Vagina (tissue), 2 donors: ENCODE measurements at regions not wholly inside any gene's neighbourhood (a gene's known extent, or its start where the extent isn't known, plus 50 kb on each side); places are given as distances from the start of the nearest gene placed in this dataset.
"Not testable (repeated sequence)": the region's sequence is repeated elsewhere in the genome, so short reads cannot be mapped to it uniquely, and the experiment has no call there.

Experiments
- POLR2A ChIP-seq, 2 donors: fragments of 450-650 bp; IDR thresholded peaks; one replicate each; pipeline ENCODE4 v1.6.1; 2017; ENCODE audit warnings: antibody characterized with exemption in 2 of 2, mild to moderate bottlenecking in 2 of 2, moderate library complexity in 2 of 2
- TF ChIP-seq, protein P1 (sequence below), 3 experiments: fragments of 450-650 bp in 2 of 3; fragments of 200-600 bp in 1 of 3; sonication (generic) in 1 of 3; IDR thresholded peaks; one replicate each; pipeline ENCODE4 v1.5.1; 2017 to 2019; ENCODE audit warnings: antibody characterized with exemption in 3 of 3, mild to moderate bottlenecking in 2 of 3, moderate library complexity in 2 of 3

GRCh38 chr9:41679312-41679711 is 449.9 kb downstream of the CNTNAP3B start:
- TF ChIP-seq, protein P1, sequence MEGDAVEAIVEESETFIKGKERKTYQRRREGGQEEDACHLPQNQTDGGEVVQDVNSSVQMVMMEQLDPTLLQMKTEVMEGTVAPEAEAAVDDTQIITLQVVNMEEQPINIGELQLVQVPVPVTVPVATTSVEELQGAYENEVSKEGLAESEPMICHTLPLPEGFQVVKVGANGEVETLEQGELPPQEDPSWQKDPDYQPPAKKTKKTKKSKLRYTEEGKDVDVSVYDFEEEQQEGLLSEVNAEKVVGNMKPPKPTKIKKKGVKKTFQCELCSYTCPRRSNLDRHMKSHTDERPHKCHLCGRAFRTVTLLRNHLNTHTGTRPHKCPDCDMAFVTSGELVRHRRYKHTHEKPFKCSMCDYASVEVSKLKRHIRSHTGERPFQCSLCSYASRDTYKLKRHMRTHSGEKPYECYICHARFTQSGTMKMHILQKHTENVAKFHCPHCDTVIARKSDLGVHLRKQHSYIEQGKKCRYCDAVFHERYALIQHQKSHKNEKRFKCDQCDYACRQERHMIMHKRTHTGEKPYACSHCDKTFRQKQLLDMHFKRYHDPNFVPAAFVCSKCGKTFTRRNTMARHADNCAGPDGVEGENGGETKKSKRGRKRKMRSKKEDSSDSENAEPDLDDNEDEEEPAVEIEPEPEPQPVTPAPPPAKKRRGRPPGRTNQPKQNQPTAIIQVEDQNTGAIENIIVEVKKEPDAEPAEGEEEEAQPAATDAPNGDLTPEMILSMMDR (IDR thresholded peaks at IDR 0.05) = not testable (repeated sequence)
- TF ChIP-seq POLR2A (IDR thresholded peaks at IDR 0.05) = not testable (repeated sequence)
